ENCODE measurements at regions not wholly inside any gene's neighbourhood (a gene's known extent, or its start where the extent isn't known, plus 50 kb on each side); places are given as distances from the start of the nearest gene placed in this dataset.
"Not testable (repeated sequence)": the region's sequence is repeated elsewhere in the genome, so short reads cannot be mapped to it uniquely, and the experiment has no call there.

- TF ChIP-seq, protein P1, sequence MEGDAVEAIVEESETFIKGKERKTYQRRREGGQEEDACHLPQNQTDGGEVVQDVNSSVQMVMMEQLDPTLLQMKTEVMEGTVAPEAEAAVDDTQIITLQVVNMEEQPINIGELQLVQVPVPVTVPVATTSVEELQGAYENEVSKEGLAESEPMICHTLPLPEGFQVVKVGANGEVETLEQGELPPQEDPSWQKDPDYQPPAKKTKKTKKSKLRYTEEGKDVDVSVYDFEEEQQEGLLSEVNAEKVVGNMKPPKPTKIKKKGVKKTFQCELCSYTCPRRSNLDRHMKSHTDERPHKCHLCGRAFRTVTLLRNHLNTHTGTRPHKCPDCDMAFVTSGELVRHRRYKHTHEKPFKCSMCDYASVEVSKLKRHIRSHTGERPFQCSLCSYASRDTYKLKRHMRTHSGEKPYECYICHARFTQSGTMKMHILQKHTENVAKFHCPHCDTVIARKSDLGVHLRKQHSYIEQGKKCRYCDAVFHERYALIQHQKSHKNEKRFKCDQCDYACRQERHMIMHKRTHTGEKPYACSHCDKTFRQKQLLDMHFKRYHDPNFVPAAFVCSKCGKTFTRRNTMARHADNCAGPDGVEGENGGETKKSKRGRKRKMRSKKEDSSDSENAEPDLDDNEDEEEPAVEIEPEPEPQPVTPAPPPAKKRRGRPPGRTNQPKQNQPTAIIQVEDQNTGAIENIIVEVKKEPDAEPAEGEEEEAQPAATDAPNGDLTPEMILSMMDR (conservative IDR thresholded peaks at IDR 0.05), result not testable (repeated sequence)
- TF ChIP-seq ZFX (IDR thresholded peaks at IDR 0.05), result not testable (repeated sequence)
These were observed 287.4 kb upstream of the ERCC4 start for GRCh38 chr16:13632504-13632903.
